GM12891 (cell line): ENCODE measurements at regions not wholly inside any gene's neighbourhood (a gene's known extent, or its start where the extent isn't known, plus 50 kb on each side); places are given as distances from the start of the nearest gene placed in this dataset.
"Not testable (repeated sequence)": the region's sequence is repeated elsewhere in the genome, so short reads cannot be mapped to it uniquely, and the experiment has no call there.

Experiments used
- DNase-seq: peaks from one replicate; pipeline ENCODE4 v3.0.0; 2011; ENCODE audit warnings: low spot score; ENCODE audit not compliant: insufficient read length
- FAIRE-seq: peaks from 2 replicates; lab custom pipeline; 2011; peaks lifted over from hg19 to GRCh38; lab: Jason Lieb, UNC
- PAX5 ChIP-seq: IDR thresholded peaks from 2 replicates; pipeline ENCODE4 v1.6.1; 2011; ENCODE audit warnings: low read length, moderate library complexity, mild to moderate bottlenecking; ENCODE audit not compliant: insufficient read depth, severe bottlenecking
- POLR2A ChIP-seq: IDR thresholded peaks from 2 replicates; pipeline ENCODE4 v1.6.1; 2011; ENCODE audit warnings: low read depth, low read length, control low read depth
- POLR2AphosphoS5 ChIP-seq: IDR thresholded peaks from 2 replicates; pipeline ENCODE4 v1.6.1; 2011; ENCODE audit warnings: low read depth, low read length, control low read depth
- POU2F2 ChIP-seq: IDR thresholded peaks from 2 replicates; pipeline ENCODE4 v1.6.1; 2011; ENCODE audit warnings: low read depth, mild to moderate bottlenecking, control low read depth, low read length, moderate library complexity
- SPI1 ChIP-seq: IDR thresholded peaks from 2 replicates; pipeline ENCODE4 v1.6.1; 2011; ENCODE audit warnings: low read depth, low read length, control low read depth
- TAF1 ChIP-seq: IDR thresholded peaks from 2 replicates; pipeline ENCODE4 v1.6.1; 2011; ENCODE audit warnings: low read depth, low read length, control low read depth

- DNase-seq = no peak
- no peak for FAIRE-seq
- no peak for TF ChIP-seq POLR2A
- TF ChIP-seq POLR2AphosphoS5 = no peak
- no peak for TF ChIP-seq POU2F2
- no peak for TF ChIP-seq SPI1
- TF ChIP-seq TAF1 = no peak
- no peak for TF ChIP-seq PAX5
Observed at GRCh38 chr7:115635376-115635775, 395.2 kb downstream of the TFEC start.

- FAIRE-seq = no peak
- no peak for DNase-seq
- TF ChIP-seq POLR2A (no peak), POU2F2 (no peak), SPI1 (no peak), TAF1 (no peak), PAX5 (no peak), POLR2AphosphoS5 (no peak)
Observed at GRCh38 chr7:115634633-115635032, 395.9 kb downstream of the TFEC start.

GRCh38 chr7:115632636-115633035 lies 397.9 kb downstream of the TFEC start:
- FAIRE-seq (no peak), DNase-seq (no peak)
- no peak for TF ChIP-seq TAF1
- TF ChIP-seq PAX5 = no peak
- TF ChIP-seq POLR2A = no peak
- no peak for TF ChIP-seq POU2F2

GRCh38 chr7:115631782-115632181 lies 398.8 kb downstream of the TFEC start:
- TF ChIP-seq POLR2AphosphoS5 = no peak
- no peak for TF ChIP-seq POU2F2
- no peak for TF ChIP-seq PAX5
- TF ChIP-seq SPI1 = no peak
- TF ChIP-seq TAF1 = no peak
- no peak for TF ChIP-seq POLR2A
- DNase-seq (no peak), FAIRE-seq (no peak)

GRCh38 chr7:115630049-115630448 lies 400.5 kb downstream of the TFEC start:
- FAIRE-seq (no peak), DNase-seq (no peak)
- TF ChIP-seq POLR2A (no peak), SPI1 (no peak), POU2F2 (no peak), POLR2AphosphoS5 (no peak), TAF1 (no peak), PAX5 (no peak)

GRCh38 chr7:115618676-115619075 lies 411.9 kb downstream of the TFEC start:
- TF ChIP-seq POU2F2 (no peak), TAF1 (no peak), POLR2A (no peak)
- DNase-seq (no peak), FAIRE-seq (no peak)

- no peak for DNase-seq
- FAIRE-seq = no peak
- TF ChIP-seq SPI1 = no peak
- no peak for TF ChIP-seq TAF1
- TF ChIP-seq POLR2A = no peak
- TF ChIP-seq POU2F2 = no peak
- no peak for TF ChIP-seq POLR2AphosphoS5
- TF ChIP-seq PAX5 = no peak
Observed at GRCh38 chr7:115613836-115614235, 416.7 kb downstream of the TFEC start.

GRCh38 chr7:115603416-115603815 lies 427.1 kb downstream of the TFEC start:
- DNase-seq (no peak), FAIRE-seq (no peak)
- no peak for TF ChIP-seq POU2F2
- no peak for TF ChIP-seq PAX5
- no peak for TF ChIP-seq TAF1
- no peak for TF ChIP-seq SPI1
- no peak for TF ChIP-seq POLR2AphosphoS5
- no peak for TF ChIP-seq POLR2A

GRCh38 chr7:115600207-115600606 lies 430.4 kb downstream of the TFEC start:
- DNase-seq (no peak), FAIRE-seq (no peak)
- TF ChIP-seq TAF1 (no peak), POLR2A (no peak), PAX5 (no peak), POLR2AphosphoS5 (no peak), SPI1 (no peak), POU2F2 (no peak)

GRCh38 chr7:115599184-115599583 lies 431.4 kb downstream of the TFEC start:
- DNase-seq, FAIRE-seq: not testable (repeated sequence)

GRCh38 chr7:115597220-115597619 lies 433.3 kb downstream of the TFEC start:
- not testable (repeated sequence) for FAIRE-seq, DNase-seq
